SK-N-SH treated with all-trans-retinoic acid at 6 μM for 48 hours (cell line): ENCODE measurements at regions not wholly inside any gene's neighbourhood (a gene's known extent, or its start where the extent isn't known, plus 50 kb on each side); places are given as distances from the start of the nearest gene placed in this dataset.

ENCODE experiments used
- ESRRG ChIP-seq: fragments of 250-450 bp; sonication (Bioruptor Pico); IDR thresholded peaks from 2 replicates; pipeline ENCODE4 v1.6.1; 2021; ENCODE audit warnings: mild to moderate bottlenecking
- ISL1 ChIP-seq: fragments of 250-450 bp; sonication (Bioruptor Pico); IDR thresholded peaks from 2 replicates; pipeline ENCODE4 v2.1.2; 2022; ENCODE audit warnings: mild to moderate bottlenecking, moderate library complexity
- PATZ1 ChIP-seq: fragments of 250-450 bp; sonication (Bioruptor Pico); IDR thresholded peaks from 2 replicates; pipeline ENCODE4 v1.8.0; 2020; ENCODE audit warnings: mild to moderate bottlenecking, moderate library complexity, borderline replicate concordance
- TOX ChIP-seq: fragments of 250-450 bp; sonication (Bioruptor Pico); IDR thresholded peaks from 2 replicates; pipeline ENCODE4 v1.8.0; 2021; ENCODE audit warnings: mild to moderate bottlenecking, moderate library complexity, borderline replicate concordance
- ZFP3 ChIP-seq: fragments of 250-450 bp; sonication (Bioruptor Pico); IDR thresholded peaks from 2 replicates; pipeline ENCODE4 v1.5.0; 2020; ENCODE audit warnings: mild to moderate bottlenecking, moderate library complexity
- ZFP30 ChIP-seq: fragments of 450-650 bp; formaldehyde crosslinking; IDR thresholded peaks from 2 replicates; pipeline ENCODE4 v1.5.0; 2022; ENCODE audit warnings: mild to moderate bottlenecking, moderate library complexity
- ZNF565 ChIP-seq: fragments of 450-650 bp; formaldehyde crosslinking; conservative IDR thresholded peaks from 2 replicates; pipeline ENCODE4 v1.5.0; 2020; ENCODE audit warnings: low read depth, mild to moderate bottlenecking, moderate library complexity

GRCh38 chr16:65522412-65522811 lies 400.5 kb upstream of the CDH11 start:
- no peak for TF ChIP-seq TOX (CRISPR knock-in tag)
- no peak for TF ChIP-seq PATZ1 (CRISPR knock-in tag)
- no peak for TF ChIP-seq ZFP3 (CRISPR knock-in tag)
- no peak for TF ChIP-seq ISL1 (CRISPR knock-in tag)
- TF ChIP-seq ZFP30 (CRISPR knock-in tag) = no peak
- no peak for TF ChIP-seq ESRRG
- TF ChIP-seq ZNF565 (CRISPR knock-in tag) = no peak
